Endothelial cell of umbilical vein (primary cell): ENCODE measurements at regions not wholly inside any gene's neighbourhood (a gene's known extent, or its start where the extent isn't known, plus 50 kb on each side); places are given as distances from the start of the nearest gene placed in this dataset.

Experiments
- BruUV-seq: library from RNA; stranded (reverse); fragments of 400-500 nt; replicated peaks from 2 replicates; lab custom pipeline; 2021; lab: Mats Ljungman, UMichigan
- CTCF ChIA-PET: fragments of 300-600, 350-600 bp; sonication (Branson Sonifier 250); formaldehyde crosslinking; loops from one replicate; lab custom pipeline; 2021; ENCODE audit warnings: antibody characterized with exemption, inconsistent platforms; lab: Charles Lee
- POLR2A ChIA-PET: fragments of 300-600, 350-600 bp; sonication (Branson Sonifier 250); formaldehyde crosslinking; loops from one replicate; lab custom pipeline; 2021; ENCODE audit warnings: antibody characterized with exemption, inconsistent platforms; lab: Charles Lee
- DNase-seq: peaks from one replicate; pipeline ENCODE4 v3.0.0-alpha.2; 2011; ENCODE audit warnings: low read depth, low spot score
- FAIRE-seq: peaks from 2 replicates; lab custom pipeline; 2011; peaks lifted over from hg19 to GRCh38; lab: Jason Lieb, UNC
- H2AFZ ChIP-seq: 2 replicates; pipeline ENCODE4 v1.6.0; 2012; ENCODE audit warnings: low read depth, low read length, control low read depth, inconsistent platforms
- H3K27ac ChIP-seq: 2 replicates; pipeline ENCODE4 v1.5.1; 2011; ENCODE audit warnings: low read depth, mild to moderate bottlenecking, control low read depth, low read length, moderate library complexity; ENCODE audit not compliant: insufficient read depth
- H3K27me3 ChIP-seq, 2 experiments: 2 replicates each; pipeline versions ENCODE4 v1.6.0 to v1.6.1; 2011; ENCODE audit warnings: low read length in 2 of 2, mixed read lengths in 1 of 2; ENCODE audit not compliant: control insufficient read depth in 2 of 2, insufficient read depth in 2 of 2
- H3K36me3 ChIP-seq, 2 experiments: 2 replicates in 1 of 2; 3 replicates in 1 of 2; pipeline ENCODE4 v1.5.1; 2011; ENCODE audit warnings: low read length in 2 of 2, mild to moderate bottlenecking in 1 of 2, moderate library complexity in 1 of 2; ENCODE audit not compliant: control insufficient read depth in 2 of 2, insufficient read depth in 2 of 2; ENCODE audit errors: extremely low read depth in 1 of 2
- H3K4me1 ChIP-seq: 3 replicates; pipeline ENCODE4 v1.5.1; 2011; ENCODE audit warnings: mild to moderate bottlenecking, low read length; ENCODE audit not compliant: control insufficient read depth, insufficient read depth; ENCODE audit errors: extremely low read depth
- H3K4me2 ChIP-seq: 2 replicates; pipeline ENCODE4 v1.6.1; 2011; ENCODE audit warnings: low read length, control low read depth, mixed read lengths; ENCODE audit not compliant: insufficient read depth
- H3K4me3 ChIP-seq, 3 experiments: fragments of 200-600 bp in 1 of 3; sonication (generic), shearing (Covaris generic) in 1 of 3; replicated peaks in 1 of 3; 2 replicates each; pipeline ENCODE4 v1.5.1; 2011 to 2016; ENCODE audit warnings: control low read depth in 3 of 3, low read length in 3 of 3, mild to moderate bottlenecking in 2 of 3, inconsistent platforms in 1 of 3, low read depth in 1 of 3, moderate library complexity in 1 of 3; ENCODE audit not compliant: insufficient read depth in 1 of 3
- H3K79me2 ChIP-seq: 2 replicates; pipeline ENCODE4 v1.6.0; 2012; ENCODE audit warnings: low read length, inconsistent platforms; ENCODE audit not compliant: control insufficient read depth, insufficient read depth
- H3K9ac ChIP-seq: replicated peaks from 2 replicates; pipeline ENCODE3; 2011; ENCODE audit warnings: low read length, control low read depth; ENCODE audit not compliant: insufficient read depth; ENCODE audit errors: extremely low read depth
- H3K9me1 ChIP-seq: replicated peaks from 3 replicates; pipeline ENCODE4 v1.6.0; 2011; ENCODE audit warnings: mild to moderate bottlenecking, low read length; ENCODE audit not compliant: control insufficient read depth, insufficient read depth; ENCODE audit errors: extremely low read depth
- H3K9me3 ChIP-seq: replicated peaks from 2 replicates; pipeline ENCODE4 v1.5.1; 2012; ENCODE audit warnings: low read length, inconsistent platforms; ENCODE audit not compliant: control insufficient read depth, insufficient read depth
- H4K20me1 ChIP-seq: replicated peaks from 2 replicates; pipeline ENCODE3; 2011; ENCODE audit warnings: mild to moderate bottlenecking, low read length; ENCODE audit not compliant: control insufficient read depth, insufficient read depth; ENCODE audit errors: extremely low read depth
- CTCF ChIP-seq, 2 donors: IDR thresholded peaks; 1 replicate in 1 of 2; 2 replicates in 1 of 2; pipeline ENCODE4 v1.5.1; 2011; ENCODE audit warnings: low read length in 2 of 2, mild to moderate bottlenecking in 2 of 2, moderate library complexity in 2 of 2, control low read depth in 1 of 2, inconsistent platforms in 1 of 2, low read depth in 1 of 2; ENCODE audit not compliant: insufficient read depth in 1 of 2; ENCODE audit errors: extremely low read depth in 1 of 2
- EZH2 ChIP-seq: IDR thresholded peaks from 2 replicates; pipeline ENCODE4 v1.6.1; 2012; ENCODE audit warnings: borderline replicate concordance, low read depth, mild to moderate bottlenecking, moderate library complexity, low read length, inconsistent platforms; ENCODE audit not compliant: severe bottlenecking
- FOS ChIP-seq: IDR thresholded peaks from 2 replicates; pipeline ENCODE4 v1.6.1; 2011; ENCODE audit warnings: mild to moderate bottlenecking, low read length, moderate library complexity, borderline replicate concordance; ENCODE audit not compliant: insufficient read depth
- GATA2 ChIP-seq: IDR thresholded peaks from 2 replicates; pipeline ENCODE4 v1.7.0; 2011; ENCODE audit warnings: low read depth, mild to moderate bottlenecking, moderate library complexity, mixed read lengths, low read length; ENCODE audit not compliant: insufficient read length, insufficient read depth
- JUN ChIP-seq: IDR thresholded peaks from 2 replicates; pipeline ENCODE4 v1.6.1; 2011; ENCODE audit warnings: borderline replicate concordance, low read depth; ENCODE audit not compliant: insufficient read length, insufficient read depth
- MYC ChIP-seq: IDR thresholded peaks from one replicate; pipeline ENCODE4 v1.6.1; 2011; ENCODE audit warnings: mild to moderate bottlenecking, low read depth, low read length
- POLR2A ChIP-seq: IDR thresholded peaks from 2 replicates; pipeline ENCODE4 v1.6.1; 2012; ENCODE audit warnings: low read depth, mild to moderate bottlenecking, control low read depth, low read length
- POLR2AphosphoS5 ChIP-seq: IDR thresholded peaks from 2 replicates; pipeline ENCODE4 v1.6.1; 2012; ENCODE audit warnings: low read depth, mild to moderate bottlenecking, control low read depth, low read length, moderate library complexity; ENCODE audit not compliant: insufficient read depth
- dilution Hi-C: fragments of 300-500 bp; cut with MboI; formaldehyde crosslinking; loops from one replicate; pipeline ENCODE4 v1.15.0; 2019; ENCODE audit warnings: low sequenced_read_pairs; ENCODE audit not compliant: extremely low pct_ligation_motif_present
- intact Hi-C: fragments of 100-400 bp; cut with micrococcal nuclease; formaldehyde crosslinking; loops from one replicate; pipeline ENCODE4 v1.10.0; 2022
- TF ChIP-seq, protein P1 (sequence below): IDR thresholded peaks from 2 replicates; pipeline ENCODE4 v1.6.1; 2011; ENCODE audit not compliant: insufficient read depth, insufficient read length

DNA sequence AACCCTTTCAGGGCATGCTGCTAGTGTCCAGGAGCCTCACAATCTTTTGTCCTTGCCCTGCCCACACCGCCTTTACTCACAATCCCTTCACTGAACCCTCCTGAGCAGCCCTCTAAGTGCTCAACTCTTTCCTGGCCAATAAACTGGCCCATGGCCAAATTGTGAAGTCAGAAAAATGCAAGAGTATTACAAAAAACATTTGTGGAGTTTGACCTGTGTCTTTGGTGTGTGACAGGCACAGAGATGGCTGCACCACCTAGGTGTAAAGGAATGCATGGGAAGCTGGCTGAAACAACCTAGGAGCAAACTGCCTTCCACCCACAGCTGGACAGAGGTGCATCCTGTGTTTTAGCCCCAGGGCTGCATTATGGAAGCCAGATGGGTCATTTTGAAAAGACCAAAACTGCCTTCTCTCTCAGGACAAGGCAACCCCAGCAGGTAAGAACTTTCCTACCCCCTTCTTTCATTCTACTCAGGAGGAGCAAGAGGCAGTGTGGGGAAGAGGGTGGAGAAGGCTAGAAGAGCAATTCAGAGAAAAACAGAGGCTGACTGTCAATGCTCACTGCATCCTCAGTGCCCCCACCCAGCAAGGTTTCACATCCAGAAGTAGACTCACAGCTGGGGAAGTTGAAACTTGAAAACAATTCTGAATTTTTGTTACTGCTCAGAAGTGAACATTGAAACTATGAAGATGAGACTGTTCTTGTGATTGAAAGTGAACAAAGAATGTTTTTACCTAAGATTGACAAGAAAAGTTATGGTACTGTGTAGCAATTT, 78.6 kb downstream of the TRIM42 start:
- no peaks in the 10 kb centered on the region for H3K79me2 ChIP-seq
- H2AFZ ChIP-seq: no peak overlapping the region
- no peak overlapping the region for H3K4me3 ChIP-seq
- BruUV-seq: no TSS peak
- dilution Hi-C loops: no loop called here
- no peaks in the 10 kb centered on the region for H3K27me3 ChIP-seq
- TF ChIP-seq, protein P1, sequence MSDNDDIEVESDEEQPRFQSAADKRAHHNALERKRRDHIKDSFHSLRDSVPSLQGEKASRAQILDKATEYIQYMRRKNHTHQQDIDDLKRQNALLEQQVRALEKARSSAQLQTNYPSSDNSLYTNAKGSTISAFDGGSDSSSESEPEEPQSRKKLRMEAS: no peak
- TF ChIP-seq POLR2A (no peak), POLR2AphosphoS5 (no peak), EZH2 (no peak), FOS (no peak), MYC (no peak), CTCF (IDR thresholded peaks at IDR 0.05; ENCODE audit: extremely low read depth in 1 of 2, insufficient read depth in 1 of 2, low read depth in 1 of 2, low read length in 2 of 2) (no peak), JUN (no peak), GATA2 (no peak)
- POLR2A ChIA-PET: no interaction called here
- no peaks in the 10 kb centered on the region for H3K9me3 ChIP-seq
- no peak overlapping the region for H3K9ac ChIP-seq
- intact Hi-C loops: no loop called here
- H3K27ac ChIP-seq: no peak overlapping the region
- no peak for FAIRE-seq
- no peaks in the 10 kb centered on the region for H3K36me3 ChIP-seq
- H4K20me1 ChIP-seq: no peaks in the 10 kb centered on the region
- no peak overlapping the region for H3K4me2 ChIP-seq
- no peaks in the 10 kb centered on the region for H3K9me1 ChIP-seq
- H3K4me1 ChIP-seq: no peaks in the 10 kb centered on the region
- CTCF ChIA-PET: no interaction called here
- no peak for DNase-seq
